HL-60/S4 (cell line): ENCODE measurements at regions not wholly inside any gene's neighbourhood (a gene's known extent, or its start where the extent isn't known, plus 50 kb on each side); places are given as distances from the start of the nearest gene placed in this dataset.

Experiments
- in situ Hi-C: fragments of 300-500 bp; cut with MboI; formaldehyde crosslinking; loops from 2 replicates; pipeline ENCODE4 v1.14.3; 2022; ENCODE audit warnings: low sequenced_read_pairs

DNA sequence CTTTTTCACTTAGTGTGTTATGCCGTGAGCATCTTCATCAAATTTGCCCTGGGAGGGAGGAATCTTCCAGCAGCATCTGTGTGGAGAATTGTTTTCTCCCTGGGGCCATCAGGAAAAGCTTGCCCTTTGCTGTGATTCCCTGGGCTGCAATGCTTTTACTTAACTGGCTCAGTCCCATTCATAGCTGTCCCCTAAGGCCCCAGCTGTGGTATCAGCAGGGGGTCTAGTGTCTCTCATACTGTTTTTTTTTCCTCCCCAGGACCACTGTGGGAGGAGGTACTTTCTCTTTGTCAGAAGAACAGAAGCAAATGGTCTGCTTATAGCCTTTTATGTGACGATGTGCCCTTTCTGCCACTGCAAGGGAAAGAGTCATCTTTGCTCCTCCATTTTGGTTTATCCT lies 176.8 kb upstream of the CELF4 start:
- in situ Hi-C loops = no loop called here

DNA sequence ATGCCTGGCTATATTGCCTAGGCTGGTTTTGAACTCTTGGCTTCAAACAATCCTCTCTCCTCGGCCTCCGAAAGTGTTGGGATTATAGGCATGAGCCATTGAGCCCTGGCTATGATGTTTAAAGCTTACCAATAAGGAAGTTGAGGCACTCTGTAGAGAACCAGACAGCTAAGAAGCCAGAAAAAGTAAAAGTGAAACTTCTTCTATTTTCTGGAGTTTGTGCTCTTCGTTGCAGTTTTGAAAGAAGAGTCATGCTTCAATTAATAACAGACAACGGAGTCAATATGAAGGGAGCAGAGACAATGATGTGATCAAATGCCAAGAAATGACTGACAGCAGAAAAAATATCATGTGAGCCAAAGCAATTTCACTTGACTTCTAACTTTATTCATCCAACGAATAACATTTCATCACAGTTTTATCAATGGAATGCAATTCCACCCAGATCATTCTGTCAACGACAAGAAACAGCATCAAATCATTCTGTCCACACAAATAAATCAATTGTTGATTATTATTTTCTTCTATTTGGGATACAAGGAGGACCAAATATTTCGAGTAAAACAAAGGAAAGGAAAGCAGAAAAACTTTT lies 175.5 kb upstream of the CELF4 start:
- in situ Hi-C loops = no loop called here

DNA sequence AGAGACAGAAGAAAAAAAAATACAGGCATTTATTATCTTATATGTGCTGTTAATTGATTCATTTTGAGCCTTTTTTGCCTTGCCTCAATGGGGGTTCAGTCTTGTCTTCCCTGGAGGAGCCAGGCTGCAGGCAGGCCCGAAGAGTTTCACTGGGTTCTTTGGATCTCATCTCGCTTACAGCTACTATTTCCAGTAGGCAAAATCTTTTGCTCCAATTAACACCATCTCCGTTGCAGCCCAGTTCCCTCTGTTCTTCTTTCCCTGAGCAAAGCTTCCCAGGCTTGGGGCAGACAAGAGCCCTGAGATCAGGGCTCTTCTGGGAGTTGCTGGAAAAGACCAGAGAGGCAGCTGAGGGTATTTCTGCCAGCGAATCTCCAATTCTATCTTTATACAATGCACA lies 168.8 kb upstream of the CELF4 start:
- in situ Hi-C loops = no loop called here

DNA sequence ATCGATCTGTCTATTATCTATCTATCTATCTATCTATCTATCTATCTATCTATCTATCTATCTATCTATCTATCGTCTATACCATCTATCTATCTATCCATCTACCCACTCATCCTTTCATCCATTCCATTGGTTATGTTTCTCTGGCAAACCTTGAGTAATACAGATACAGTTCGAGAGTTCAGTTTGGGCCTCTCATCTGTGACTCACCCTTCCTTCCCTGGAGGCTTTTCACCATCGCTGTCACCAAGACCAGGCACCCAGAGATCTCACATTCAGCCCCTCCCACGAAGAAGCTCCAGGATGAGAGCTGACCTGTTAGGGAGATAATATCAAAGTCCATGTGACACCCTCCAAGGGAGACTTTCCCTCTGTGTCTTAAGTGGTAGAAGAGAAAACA lies 164.1 kb upstream of the CELF4 start:
- in situ Hi-C loops = no loop called here

DNA sequence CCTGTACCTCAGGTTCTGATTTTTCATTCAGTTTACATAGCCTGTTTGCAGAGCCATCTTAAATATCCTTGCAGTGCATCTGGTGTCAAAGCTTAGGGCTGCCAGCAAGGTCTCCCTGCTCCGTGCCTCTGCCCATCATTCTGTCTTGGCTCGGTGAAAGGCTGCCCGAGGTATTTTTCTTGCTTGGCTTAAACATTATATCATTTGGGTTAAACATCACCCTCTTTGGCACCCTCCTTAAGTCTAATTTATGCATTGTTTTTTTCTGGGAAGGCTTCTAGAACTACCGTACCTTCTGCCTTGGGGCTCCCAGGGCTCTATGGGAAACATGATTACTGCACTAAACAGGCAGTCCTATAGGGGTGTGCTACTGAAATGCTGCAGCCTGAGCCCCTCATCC lies 158.6 kb upstream of the CELF4 start:
- in situ Hi-C loops = no loop called here

DNA sequence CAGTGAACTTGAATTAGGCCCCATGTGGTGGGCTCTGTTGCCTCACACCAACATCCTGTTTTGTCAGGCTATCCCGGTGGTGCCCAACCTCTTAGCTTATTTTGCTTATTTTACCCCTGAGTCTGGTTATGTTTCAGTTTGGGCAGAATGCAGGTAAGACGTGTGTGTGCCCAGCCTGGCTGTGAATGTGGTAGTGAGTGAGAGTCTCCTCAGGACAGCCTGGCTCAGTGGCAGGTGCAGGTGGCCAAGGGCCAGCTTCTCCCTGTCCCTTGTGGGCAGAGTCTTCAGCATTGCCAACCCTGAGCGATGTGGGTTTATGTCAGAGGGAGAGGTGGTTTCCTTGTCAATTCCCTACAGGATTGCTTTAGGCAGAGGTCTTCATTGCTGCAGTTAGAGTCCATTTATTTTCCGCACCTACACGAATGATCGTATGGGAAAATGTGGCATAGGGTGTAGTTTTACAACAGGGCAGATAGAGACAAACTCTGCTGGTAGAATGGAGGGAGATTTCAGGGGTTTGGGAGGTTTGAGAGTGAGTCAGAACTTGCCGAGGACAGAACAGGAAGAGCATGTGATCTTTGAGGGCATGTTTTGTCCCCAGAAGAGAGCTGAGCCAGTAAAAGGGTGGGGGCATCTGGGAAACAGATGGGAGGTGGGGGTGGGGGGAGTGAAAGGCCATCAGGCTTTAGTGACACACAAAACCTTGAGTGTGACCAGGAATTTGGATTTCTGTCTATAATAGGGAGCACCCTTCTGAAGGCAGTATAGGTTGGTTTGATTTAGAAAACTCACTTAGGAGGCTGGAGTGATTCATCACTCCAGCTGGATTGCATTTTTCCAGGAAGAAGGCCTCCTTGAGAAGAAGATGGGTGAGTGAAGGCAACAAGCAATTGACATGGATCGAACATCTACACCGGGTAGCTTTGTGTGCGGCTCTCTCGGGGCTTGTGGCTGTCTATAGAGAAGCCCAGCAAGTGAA lies 156.2 kb upstream of the CELF4 start:
- in situ Hi-C loops = no loop called here

DNA sequence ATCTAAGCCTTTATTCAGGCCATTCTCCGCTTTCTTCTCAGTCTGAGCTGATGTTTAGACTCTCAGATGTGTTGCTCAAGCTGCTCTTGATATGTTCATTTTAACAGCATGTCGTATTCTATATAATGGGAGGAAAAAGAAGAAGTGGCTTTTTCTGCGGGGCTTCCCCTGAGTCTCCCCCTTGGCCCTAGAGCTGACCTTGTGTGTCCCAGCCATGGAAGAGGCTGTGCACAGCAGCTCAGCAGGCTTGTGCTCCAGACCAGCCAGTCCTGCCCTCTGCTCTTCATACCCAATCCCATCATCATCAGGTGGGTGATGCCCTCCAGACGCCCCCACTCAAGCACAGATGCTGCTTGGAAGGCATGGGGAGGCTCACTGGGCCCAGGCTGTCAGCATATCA lies 155.1 kb upstream of the CELF4 start:
- in situ Hi-C loops = no loop called here

DNA sequence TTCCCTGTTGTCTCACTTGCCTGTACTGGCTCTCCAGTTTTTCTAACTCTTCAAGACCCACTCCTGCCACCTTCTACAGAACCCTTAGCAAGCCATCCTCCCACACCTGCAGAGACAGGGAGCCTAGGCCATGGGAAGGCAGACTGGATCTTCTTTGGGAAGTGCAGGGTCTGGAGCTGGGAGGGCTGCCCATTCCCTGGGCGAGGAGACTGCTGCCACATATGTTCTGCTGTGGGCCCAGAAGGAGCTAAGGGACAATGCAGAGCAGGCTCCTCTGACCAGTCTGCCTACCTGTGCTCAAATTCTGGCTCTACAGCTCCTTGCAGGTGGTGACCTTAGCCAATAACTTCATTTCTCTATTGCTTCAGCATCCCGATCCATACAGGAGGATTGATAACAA lies 152.1 kb upstream of the CELF4 start:
- in situ Hi-C loops = no loop called here

DNA sequence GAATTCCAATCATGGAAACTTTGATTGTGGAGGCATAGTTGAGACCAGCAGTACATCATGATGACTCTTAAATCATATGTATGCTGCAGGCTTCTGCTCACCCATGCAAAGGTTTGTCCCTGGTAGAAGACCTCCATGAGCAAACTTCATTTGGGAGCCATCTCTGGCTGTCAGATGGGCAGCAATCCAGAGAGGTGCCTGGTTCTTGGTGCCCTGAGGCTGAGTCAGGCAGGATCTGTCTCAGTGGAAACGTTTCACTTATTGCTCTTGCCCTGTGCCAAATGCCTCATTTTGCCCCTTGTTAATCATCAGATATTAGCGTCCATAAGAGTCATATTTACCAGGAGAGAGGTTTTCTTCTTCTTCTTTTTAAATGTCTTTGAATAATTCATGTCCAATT lies 151.5 kb upstream of the CELF4 start:
- in situ Hi-C loops = no loop called here

DNA sequence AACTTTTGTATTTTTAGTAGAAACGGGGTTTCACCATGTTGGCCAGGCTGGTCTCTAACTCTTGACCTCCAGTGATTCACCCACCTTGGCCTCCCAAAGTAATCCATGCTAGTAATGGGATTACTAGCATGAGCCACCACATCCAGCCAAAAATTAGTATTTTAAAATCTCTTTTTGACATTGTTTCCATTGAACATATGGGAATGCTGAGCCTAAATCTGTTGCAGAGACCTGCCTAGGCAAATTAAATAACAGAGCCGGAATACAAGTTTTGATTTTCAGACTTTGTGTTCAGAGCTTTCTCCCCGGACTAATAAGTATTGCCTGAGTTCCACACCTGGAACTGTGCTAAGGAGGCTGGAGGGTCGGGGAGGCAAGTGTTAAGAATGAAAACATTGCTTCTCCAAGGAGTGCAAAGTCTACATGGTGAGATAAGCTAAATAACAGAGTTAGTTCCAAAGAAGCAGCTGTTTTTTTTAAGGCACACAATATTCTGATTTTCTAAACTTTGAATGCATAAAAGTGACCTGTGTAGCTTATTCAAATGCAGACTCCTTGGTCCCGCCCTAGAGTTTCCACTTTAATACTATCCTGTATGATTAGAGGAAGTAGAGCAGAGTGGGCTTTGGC lies 150.6 kb upstream of the CELF4 start:
- in situ Hi-C loops = no loop called here

DNA sequence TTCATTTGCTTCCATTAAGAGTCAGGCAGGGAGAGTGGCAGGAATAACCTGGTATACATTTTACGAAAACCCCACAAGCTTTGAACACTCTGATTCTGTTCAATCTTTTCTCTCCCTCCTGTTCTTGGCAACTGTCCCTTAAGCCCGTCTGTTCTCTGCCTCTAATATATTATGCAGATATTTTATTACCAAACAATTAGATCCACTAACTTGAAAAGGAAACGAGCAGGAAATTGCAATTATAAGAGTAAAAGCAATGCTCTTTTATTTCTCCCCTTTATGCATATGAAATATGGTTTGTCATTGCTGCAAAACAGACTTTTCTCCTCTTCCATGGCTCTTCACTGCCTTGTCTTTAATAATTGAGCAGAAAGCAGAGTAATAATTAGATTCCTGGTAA lies 149.1 kb upstream of the CELF4 start:
- in situ Hi-C loops = no loop called here

DNA sequence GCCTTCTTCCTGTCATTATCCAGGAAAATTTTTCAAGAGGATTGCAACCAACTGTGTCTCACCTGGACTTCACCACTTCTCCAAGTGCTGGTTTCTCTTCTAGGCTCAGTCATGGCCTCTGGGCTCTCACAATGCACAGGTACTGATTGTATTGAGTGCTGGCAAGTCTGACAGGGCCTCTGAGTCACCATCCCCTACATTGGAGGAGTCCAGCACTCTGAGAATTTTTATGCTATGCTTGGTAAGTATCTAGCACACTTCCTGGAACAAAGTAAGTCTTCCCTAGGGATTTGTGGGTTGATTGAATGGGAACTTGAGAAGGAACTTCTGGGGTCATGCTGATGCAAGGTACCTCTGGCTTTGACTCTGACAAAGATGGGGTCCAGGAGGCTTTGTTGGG lies 147.2 kb upstream of the CELF4 start:
- in situ Hi-C loops = no loop called here

DNA sequence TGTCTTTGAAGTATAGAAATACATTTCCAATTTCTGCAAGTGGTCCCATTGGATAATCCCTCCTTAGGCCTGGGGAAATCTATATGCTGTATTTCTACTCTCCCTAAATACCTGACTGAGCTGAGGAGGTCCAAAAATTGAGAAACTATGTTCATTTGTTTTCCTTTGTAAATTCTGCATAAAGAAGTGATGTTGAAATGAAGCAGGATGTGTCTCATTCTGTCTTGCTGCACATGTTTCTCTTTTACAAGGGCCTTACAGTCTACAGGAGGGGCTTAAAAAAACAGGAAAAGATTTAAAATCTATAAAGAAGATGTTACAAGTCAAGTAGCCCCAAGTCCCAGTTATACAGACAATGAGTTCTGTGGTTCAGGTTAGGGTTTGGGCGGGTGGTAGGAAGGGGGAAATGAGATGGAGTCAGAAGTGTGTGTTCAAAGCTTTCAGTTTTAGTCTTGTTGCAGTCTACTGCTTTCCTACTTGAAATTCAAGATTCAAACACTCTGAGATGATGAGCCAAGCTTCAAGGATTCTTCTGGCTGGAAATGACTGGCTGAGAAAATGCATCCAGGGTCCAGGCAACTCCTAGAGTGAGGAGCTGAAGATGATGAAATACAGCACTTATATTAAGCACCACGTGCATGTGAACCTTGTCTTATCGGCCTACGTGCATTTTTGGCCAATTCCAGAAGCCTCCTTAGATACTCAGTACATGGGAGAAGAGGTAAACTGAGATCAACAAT lies 146.3 kb upstream of the CELF4 start:
- in situ Hi-C loops = no loop called here

DNA sequence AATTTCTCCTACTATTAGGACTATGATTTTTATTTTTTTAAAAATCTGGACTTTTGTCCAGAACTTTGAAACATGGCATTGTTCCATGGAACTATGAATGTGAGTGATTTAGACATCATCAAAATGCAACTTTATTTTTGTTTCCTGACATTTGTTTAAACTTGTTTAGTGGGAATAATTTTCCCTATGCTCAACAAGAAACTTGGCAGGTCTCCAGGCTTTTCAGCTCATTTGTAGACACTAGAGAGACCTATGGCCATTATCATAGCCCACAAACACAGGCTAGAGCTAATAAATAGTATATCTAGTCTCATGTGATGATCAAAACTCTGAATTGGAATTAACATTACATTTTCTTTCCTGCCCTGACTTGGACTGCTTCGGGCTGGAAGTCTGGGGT lies 145.1 kb upstream of the CELF4 start:
- in situ Hi-C loops = no loop called here

DNA sequence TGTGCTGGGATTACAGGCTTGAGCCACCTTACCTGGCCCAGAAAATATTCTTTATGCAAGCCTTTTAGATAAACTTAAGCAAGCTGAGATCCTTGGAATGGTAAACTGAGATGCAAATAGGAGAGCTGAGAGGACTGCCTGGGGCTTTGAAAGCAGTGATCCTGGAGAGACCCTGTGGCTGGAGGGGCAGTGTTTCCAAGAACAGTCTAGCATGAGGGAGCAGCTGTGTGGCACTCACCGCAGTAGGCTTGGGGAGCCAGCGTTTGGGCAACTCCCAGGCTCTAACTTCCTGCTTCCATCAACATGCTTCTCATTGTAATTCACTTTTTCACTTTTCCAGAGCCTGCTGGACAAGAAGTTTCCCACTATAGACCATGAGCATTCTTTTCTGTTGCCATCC lies 144.1 kb upstream of the CELF4 start:
- in situ Hi-C loops = no loop called here

DNA sequence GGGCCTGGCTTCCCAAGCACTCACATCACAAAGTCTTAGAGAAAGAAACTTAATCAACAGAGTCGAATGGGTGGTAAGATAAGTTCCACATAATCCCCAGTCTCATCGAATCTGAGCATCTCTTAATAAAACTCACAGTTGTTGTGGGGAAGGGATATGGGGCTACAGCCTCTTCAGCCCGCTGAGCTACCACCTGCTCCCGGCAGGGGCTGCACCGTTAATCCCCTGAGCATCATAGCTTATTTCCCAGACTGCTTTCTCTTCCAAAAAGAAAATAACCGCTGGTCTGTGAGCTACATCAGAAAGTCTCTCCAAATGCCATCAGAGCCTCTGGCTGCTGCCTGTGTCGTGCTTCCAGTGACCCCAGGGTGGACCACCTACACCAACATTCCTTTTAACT lies 139.4 kb upstream of the CELF4 start:
- in situ Hi-C loops = no loop called here

DNA sequence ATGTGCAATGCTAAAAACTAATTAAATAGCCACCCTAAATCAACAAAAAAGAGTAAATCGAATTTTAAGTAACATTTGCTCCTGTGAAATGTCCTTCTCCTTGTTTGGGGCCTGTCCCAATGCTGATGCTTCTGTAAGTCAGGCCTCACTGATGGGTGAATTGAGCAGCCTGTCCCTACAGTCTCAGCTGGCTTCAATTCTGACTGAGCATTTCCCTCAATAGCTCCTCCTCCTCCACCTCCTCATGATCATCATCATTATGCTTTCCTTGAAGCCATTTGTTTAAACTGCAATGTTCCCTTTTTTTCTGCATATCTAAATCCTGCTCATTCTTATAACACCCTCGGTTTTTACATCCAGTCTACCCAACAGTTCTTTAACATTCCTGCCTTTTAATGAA lies 137.2 kb upstream of the CELF4 start:
- in situ Hi-C loops = no loop called here

DNA sequence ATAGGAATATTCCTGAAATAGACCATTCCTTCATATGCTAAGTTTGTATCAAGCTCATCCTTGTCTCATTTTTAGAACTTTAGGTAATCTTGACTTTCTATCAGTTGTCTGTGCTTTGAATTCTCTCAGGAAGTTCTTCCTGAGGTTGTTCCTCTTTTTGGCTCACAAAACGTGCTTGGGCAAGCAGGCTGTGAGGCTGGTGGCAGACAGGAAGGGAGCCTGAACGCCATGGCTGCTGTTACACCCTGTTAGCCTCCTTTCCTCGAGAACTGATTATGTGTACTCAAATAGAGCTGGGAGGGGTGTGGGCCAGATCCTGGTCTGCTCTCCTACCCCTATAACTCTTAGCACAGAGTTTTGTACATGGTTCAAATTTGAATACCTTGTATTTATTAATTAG lies 136.4 kb upstream of the CELF4 start:
- in situ Hi-C loops = no loop called here

DNA sequence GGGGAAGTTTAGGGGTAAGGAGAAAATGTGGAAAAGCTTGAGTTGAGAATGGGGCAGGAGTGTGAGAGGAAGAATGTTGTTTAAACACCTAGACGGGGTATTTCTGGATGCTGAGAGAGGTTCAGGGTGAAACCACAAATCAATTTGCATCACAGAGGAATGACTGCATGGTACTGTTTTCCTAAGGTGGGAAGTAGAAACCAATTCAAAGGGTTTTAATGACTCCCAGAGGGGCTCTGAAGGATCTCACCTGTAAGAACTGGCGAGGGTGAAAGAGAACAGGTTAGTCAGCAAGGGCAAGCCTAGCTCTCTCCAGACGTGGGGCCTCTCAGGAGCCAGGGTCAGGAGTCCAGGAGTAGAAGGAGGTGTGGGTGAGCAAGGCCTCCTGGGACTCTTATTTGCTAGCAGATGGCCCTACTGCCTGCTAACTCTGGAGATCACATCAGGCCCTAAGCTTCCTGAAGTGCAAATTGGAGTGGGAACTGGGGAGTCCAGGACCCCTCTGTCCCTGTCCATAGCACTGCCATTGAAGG lies 133.0 kb upstream of the CELF4 start:
- in situ Hi-C loops = no loop called here

DNA sequence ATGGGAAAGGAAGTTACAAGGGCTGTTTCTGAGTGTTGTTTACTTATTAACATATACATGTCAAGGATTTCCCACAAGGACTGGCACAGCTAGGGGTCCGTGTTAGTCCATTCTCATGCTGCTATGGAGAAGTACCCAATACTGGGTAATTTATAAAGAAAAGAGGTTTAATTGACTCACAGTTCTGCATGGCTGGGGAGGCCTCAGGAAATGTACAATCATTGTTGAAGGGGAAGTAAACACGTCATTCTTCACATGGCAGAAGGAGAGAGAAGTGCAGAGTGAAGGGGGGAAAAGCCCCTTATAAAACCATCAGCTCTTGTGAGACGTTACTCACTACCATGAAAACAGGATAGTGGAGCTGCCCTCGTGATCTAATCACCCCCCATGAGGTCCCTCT lies 128.9 kb upstream of the CELF4 start:
- in situ Hi-C loops = no loop called here

DNA sequence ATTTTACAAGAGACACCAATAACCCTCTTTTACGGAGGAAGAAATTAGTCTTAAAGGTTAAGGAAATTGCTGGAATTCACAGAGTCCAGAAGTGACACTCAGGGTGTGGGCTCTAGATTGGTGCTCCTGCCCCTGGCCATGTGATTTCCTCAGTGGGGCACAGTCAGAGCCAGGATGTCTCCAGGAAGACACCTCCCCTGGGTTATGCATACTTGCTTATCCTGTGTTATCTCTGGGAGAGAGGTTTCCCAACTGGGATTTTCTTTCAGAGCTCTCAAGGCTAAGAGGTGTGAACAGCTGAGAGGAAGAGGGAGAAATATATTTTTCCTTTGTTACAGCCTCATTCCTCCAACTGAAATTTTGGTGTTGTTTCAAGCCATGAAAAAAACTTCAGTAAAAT lies 125.6 kb upstream of the CELF4 start:
- in situ Hi-C loops = no loop called here
